ENCODE measurements at regions not wholly inside any gene's neighbourhood (a gene's known extent, or its start where the extent isn't known, plus 50 kb on each side); places are given as distances from the start of the nearest gene placed in this dataset.

DNA sequence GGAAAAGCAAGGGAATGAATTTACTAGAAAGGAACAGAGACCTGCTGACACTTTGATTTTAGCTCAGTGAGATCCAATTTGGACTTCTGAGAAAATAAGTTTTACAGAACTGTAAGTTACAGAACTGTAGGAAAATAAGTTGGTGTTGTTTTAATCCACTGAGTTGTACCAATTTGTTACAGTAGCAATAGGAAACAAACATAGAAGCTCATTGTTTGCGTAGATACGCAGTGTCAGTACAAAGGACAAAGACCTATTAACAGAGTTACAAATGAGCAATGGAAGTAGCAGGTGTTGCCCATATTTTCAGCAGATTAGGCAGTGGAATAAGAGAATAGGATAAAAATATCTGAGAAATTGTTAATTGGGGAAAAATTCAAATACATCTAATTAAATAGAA, 385.8 kb upstream of the CNTN6 start:
- H3K27ac ChIP-seq (ENCODE audit: extremely low read length, insufficient read depth, low read length), result no peak overlapping the region
- H3K4me1 ChIP-seq (ENCODE audit: insufficient read depth, low read length), result no peaks in the 10 kb centered on the region
- ATAC-seq, result no peak
- H3K36me3 ChIP-seq (replicated peaks in 1 of 2; ENCODE audit: control insufficient read depth in 1 of 2, insufficient read depth in 2 of 2, low read length in 2 of 2), result no peaks in the 10 kb centered on the region
- ChIA-PET CTCF (ENCODE audit: low intra/inter-chr PET ratio, low total read pairs) (no interaction called here), POLR2A (no interaction called here)
- intact Hi-C loops (cut with micrococcal nuclease; ENCODE audit: unreplicated experiment), result no loop called here
- H2AFZ ChIP-seq (ENCODE audit: low read length), result no peak overlapping the region
- peaks cover 96% of the 10 kb centered on the region for H3K9me3 ChIP-seq (ENCODE audit: low read length)
- no peak overlapping the region for H3K4me2 ChIP-seq (ENCODE audit: low read depth, low read length)
- no peak for FAIRE-seq
- H3K27me3 ChIP-seq (ENCODE audit: control insufficient read depth in 1 of 2, insufficient read depth in 2 of 2, low read length in 2 of 2), result no peaks in the 10 kb centered on the region
- WGBS (ENCODE audit: low lambda C conversion rate), result 0% methylated on average over 2 of the region's 2 CpGs
- H3K9ac ChIP-seq (ENCODE audit: insufficient read depth, low read depth, low read length), result no peak overlapping the region
- in situ Hi-C loops (cut with HindIII; ENCODE audit: extremely low pct_ligation_motif_present, low pct_unique_long_range_greater_than_20kb), result no loop called here
- H3K79me2 ChIP-seq (ENCODE audit: insufficient read depth, low read length), result no peaks in the 10 kb centered on the region
- DNase-seq (ENCODE audit: low spot score), result no peak
- H4K20me1 ChIP-seq (ENCODE audit: insufficient read depth, low read length), result no peaks in the 10 kb centered on the region
- TF ChIP-seq, protein P1, sequence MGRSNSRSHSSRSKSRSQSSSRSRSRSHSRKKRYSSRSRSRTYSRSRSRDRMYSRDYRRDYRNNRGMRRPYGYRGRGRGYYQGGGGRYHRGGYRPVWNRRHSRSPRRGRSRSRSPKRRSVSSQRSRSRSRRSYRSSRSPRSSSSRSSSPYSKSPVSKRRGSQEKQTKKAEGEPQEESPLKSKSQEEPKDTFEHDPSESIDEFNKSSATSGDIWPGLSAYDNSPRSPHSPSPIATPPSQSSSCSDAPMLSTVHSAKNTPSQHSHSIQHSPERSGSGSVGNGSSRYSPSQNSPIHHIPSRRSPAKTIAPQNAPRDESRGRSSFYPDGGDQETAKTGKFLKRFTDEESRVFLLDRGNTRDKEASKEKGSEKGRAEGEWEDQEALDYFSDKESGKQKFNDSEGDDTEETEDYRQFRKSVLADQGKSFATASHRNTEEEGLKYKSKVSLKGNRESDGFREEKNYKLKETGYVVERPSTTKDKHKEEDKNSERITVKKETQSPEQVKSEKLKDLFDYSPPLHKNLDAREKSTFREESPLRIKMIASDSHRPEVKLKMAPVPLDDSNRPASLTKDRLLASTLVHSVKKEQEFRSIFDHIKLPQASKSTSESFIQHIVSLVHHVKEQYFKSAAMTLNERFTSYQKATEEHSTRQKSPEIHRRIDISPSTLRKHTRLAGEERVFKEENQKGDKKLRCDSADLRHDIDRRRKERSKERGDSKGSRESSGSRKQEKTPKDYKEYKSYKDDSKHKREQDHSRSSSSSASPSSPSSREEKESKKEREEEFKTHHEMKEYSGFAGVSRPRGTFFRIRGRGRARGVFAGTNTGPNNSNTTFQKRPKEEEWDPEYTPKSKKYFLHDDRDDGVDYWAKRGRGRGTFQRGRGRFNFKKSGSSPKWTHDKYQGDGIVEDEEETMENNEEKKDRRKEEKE (IDR thresholded peaks at IDR 0.05), result no peak
- TF ChIP-seq ISX (CRISPR knock-in tag; conservative IDR thresholded peaks at IDR 0.05) (no peak), SNRNP70 (IDR thresholded peaks at IDR 0.05; ENCODE audit: low read depth, low read length) (no peak), ZSCAN21 (CRISPR knock-in tag; IDR thresholded peaks at IDR 0.05; ENCODE audit: borderline replicate concordance) (no peak), MEF2D (CRISPR knock-in tag; IDR thresholded peaks at IDR 0.05) (no peak), ZNF367 (CRISPR knock-in tag; IDR thresholded peaks at IDR 0.05; ENCODE audit: borderline replicate concordance) (no peak), ZKSCAN5 (CRISPR knock-in tag; IDR thresholded peaks at IDR 0.05) (no peak), ZNF746 (CRISPR knock-in tag; IDR thresholded peaks at IDR 0.05) (no peak), ZNF292 (CRISPR knock-in tag; IDR thresholded peaks at IDR 0.05; ENCODE audit: borderline replicate concordance, low read depth) (no peak), SMAD9 (CRISPR knock-in tag; IDR thresholded peaks at IDR 0.05) (no peak), SP4 (CRISPR knock-in tag; IDR thresholded peaks at IDR 0.05) (no peak)
- TF ChIP-seq, protein P2, sequence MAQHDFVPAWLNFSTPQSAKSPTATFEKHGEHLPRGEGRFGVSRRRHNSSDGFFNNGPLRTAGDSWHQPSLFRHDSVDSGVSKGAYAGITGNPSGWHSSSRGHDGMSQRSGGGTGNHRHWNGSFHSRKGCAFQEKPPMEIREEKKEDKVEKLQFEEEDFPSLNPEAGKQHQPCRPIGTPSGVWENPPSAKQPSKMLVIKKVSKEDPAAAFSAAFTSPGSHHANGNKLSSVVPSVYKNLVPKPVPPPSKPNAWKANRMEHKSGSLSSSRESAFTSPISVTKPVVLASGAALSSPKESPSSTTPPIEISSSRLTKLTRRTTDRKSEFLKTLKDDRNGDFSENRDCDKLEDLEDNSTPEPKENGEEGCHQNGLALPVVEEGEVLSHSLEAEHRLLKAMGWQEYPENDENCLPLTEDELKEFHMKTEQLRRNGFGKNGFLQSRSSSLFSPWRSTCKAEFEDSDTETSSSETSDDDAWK (CRISPR knock-in tag; IDR thresholded peaks at IDR 0.05), result no peak
- TF ChIP-seq, protein P3, sequence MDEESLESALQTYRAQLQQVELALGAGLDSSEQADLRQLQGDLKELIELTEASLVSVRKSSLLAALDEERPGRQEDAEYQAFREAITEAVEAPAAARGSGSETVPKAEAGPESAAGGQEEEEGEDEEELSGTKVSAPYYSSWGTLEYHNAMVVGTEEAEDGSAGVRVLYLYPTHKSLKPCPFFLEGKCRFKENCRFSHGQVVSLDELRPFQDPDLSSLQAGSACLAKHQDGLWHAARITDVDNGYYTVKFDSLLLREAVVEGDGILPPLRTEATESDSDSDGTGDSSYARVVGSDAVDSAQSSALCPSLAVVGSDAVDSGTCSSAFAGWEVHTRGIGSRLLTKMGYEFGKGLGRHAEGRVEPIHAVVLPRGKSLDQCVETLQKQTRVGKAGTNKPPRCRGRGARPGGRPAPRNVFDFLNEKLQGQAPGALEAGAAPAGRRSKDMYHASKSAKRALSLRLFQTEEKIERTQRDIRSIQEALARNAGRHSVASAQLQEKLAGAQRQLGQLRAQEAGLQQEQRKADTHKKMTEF (CRISPR knock-in tag; IDR thresholded peaks at IDR 0.05), result no peak
- TF ChIP-seq, protein P4, sequence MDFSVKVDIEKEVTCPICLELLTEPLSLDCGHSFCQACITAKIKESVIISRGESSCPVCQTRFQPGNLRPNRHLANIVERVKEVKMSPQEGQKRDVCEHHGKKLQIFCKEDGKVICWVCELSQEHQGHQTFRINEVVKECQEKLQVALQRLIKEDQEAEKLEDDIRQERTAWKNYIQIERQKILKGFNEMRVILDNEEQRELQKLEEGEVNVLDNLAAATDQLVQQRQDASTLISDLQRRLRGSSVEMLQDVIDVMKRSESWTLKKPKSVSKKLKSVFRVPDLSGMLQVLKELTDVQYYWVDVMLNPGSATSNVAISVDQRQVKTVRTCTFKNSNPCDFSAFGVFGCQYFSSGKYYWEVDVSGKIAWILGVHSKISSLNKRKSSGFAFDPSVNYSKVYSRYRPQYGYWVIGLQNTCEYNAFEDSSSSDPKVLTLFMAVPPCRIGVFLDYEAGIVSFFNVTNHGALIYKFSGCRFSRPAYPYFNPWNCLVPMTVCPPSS (IDR thresholded peaks at IDR 0.05), result no peak
- H3K4me3 ChIP-seq (replicated peaks in 1 of 3; ENCODE audit: insufficient read depth in 1 of 3, low read depth in 2 of 3, low read length in 3 of 3), result no peak overlapping the region
- BruUV-seq (replicated peaks), result no TSS peak

Data from HepG2 (cell line).